ENCODE measurements at regions not wholly inside any gene's neighbourhood (a gene's known extent, or its start where the extent isn't known, plus 50 kb on each side); places are given as distances from the start of the nearest gene placed in this dataset.
"Not testable (repeated sequence)": the region's sequence is repeated elsewhere in the genome, so short reads cannot be mapped to it uniquely, and the experiment has no call there.

- no peak overlapping the region for H3K9ac ChIP-seq (ENCODE audit: low read depth in 1 of 2, low read length in 2 of 2)
- H3K36me3 ChIP-seq (ENCODE audit: control insufficient read depth in 1 of 2, insufficient read depth in 2 of 2, low read length in 2 of 2), result no peaks in the 10 kb centered on the region
- H3K4me1 ChIP-seq (ENCODE audit: control insufficient read depth in 1 of 2, insufficient read depth in 2 of 2, low read length in 2 of 2), result no peaks in the 10 kb centered on the region
- H3K27ac ChIP-seq (ENCODE audit: low read depth, low read length), result no peak overlapping the region
- H3K27me3 ChIP-seq (ENCODE audit: control insufficient read depth in 1 of 2, insufficient read depth in 2 of 2, low read length in 2 of 2), result no peaks in the 10 kb centered on the region
- H3K9me3 ChIP-seq (ENCODE audit: control insufficient read depth in 1 of 2, low read length in 2 of 2), result no peaks in the 10 kb centered on the region
- no peak overlapping the region for H3K4me3 ChIP-seq (ENCODE audit: low read depth in 1 of 2, low read length in 2 of 2)
Measured at GRCh38 chr7:68166525-68166924, 1169.9 kb downstream of the TYW1 start.

GRCh38 chr7:68173513-68173912 lies 1176.9 kb downstream of the TYW1 start:
- no peak overlapping the region for H3K4me3 ChIP-seq (ENCODE audit: low read depth in 1 of 2, low read length in 2 of 2)
- H3K4me1 ChIP-seq (ENCODE audit: control insufficient read depth in 1 of 2, insufficient read depth in 2 of 2, low read length in 2 of 2), result no peaks in the 10 kb centered on the region
- H3K9me3 ChIP-seq (ENCODE audit: control insufficient read depth in 1 of 2, low read length in 2 of 2), result no peaks in the 10 kb centered on the region
- no peak overlapping the region for H3K27ac ChIP-seq (ENCODE audit: low read depth, low read length)
- H3K9ac ChIP-seq (ENCODE audit: low read depth in 1 of 2, low read length in 2 of 2), result no peak overlapping the region
- H3K36me3 ChIP-seq (ENCODE audit: control insufficient read depth in 1 of 2, insufficient read depth in 2 of 2, low read length in 2 of 2), result no peaks in the 10 kb centered on the region
- H3K27me3 ChIP-seq (ENCODE audit: control insufficient read depth in 1 of 2, insufficient read depth in 2 of 2, low read length in 2 of 2), result no peaks in the 10 kb centered on the region

- Histone ChIP-seq H3K4me1 (ENCODE audit: control insufficient read depth in 1 of 2, insufficient read depth in 2 of 2, low read length in 2 of 2) (no peaks in the 10 kb centered on the region), H3K27ac (ENCODE audit: low read depth, low read length) (no peak overlapping the region), H3K9ac (ENCODE audit: low read depth in 1 of 2, low read length in 2 of 2) (no peak overlapping the region), H3K4me3 (ENCODE audit: low read depth in 1 of 2, low read length in 2 of 2) (no peak overlapping the region), H3K9me3 (ENCODE audit: control insufficient read depth in 1 of 2, low read length in 2 of 2) (no peaks in the 10 kb centered on the region), H3K27me3 (ENCODE audit: control insufficient read depth in 1 of 2, insufficient read depth in 2 of 2, low read length in 2 of 2) (no peaks in the 10 kb centered on the region), H3K36me3 (ENCODE audit: control insufficient read depth in 1 of 2, insufficient read depth in 2 of 2, low read length in 2 of 2) (no peaks in the 10 kb centered on the region)
Measured at GRCh38 chr7:68176974-68177373, 1180.3 kb downstream of the TYW1 start.

GRCh38 chr7:68180761-68181160 lies 1184.1 kb downstream of the TYW1 start:
- Histone ChIP-seq H3K4me1 (ENCODE audit: control insufficient read depth in 1 of 2, insufficient read depth in 2 of 2, low read length in 2 of 2) (no peaks in the 10 kb centered on the region), H3K9me3 (ENCODE audit: control insufficient read depth in 1 of 2, low read length in 2 of 2) (no peaks in the 10 kb centered on the region), H3K27ac (ENCODE audit: low read depth, low read length) (no peak overlapping the region), H3K9ac (ENCODE audit: low read depth in 1 of 2, low read length in 2 of 2) (no peak overlapping the region), H3K4me3 (ENCODE audit: low read depth in 1 of 2, low read length in 2 of 2) (no peak overlapping the region), H3K27me3 (ENCODE audit: control insufficient read depth in 1 of 2, insufficient read depth in 2 of 2, low read length in 2 of 2) (no peaks in the 10 kb centered on the region), H3K36me3 (ENCODE audit: control insufficient read depth in 1 of 2, insufficient read depth in 2 of 2, low read length in 2 of 2) (no peaks in the 10 kb centered on the region)

- no peaks in the 10 kb centered on the region for H3K4me1 ChIP-seq (ENCODE audit: control insufficient read depth in 1 of 2, insufficient read depth in 2 of 2, low read length in 2 of 2)
- H3K27me3 ChIP-seq (ENCODE audit: control insufficient read depth in 1 of 2, insufficient read depth in 2 of 2, low read length in 2 of 2), result no peaks in the 10 kb centered on the region
- no peak overlapping the region for H3K9ac ChIP-seq (ENCODE audit: low read depth in 1 of 2, low read length in 2 of 2)
- H3K36me3 ChIP-seq (ENCODE audit: control insufficient read depth in 1 of 2, insufficient read depth in 2 of 2, low read length in 2 of 2), result no peaks in the 10 kb centered on the region
- H3K27ac ChIP-seq (ENCODE audit: low read depth, low read length), result no peak overlapping the region
- H3K4me3 ChIP-seq (ENCODE audit: low read depth in 1 of 2, low read length in 2 of 2), result no peak overlapping the region
- H3K9me3 ChIP-seq (ENCODE audit: control insufficient read depth in 1 of 2, low read length in 2 of 2), result no peaks in the 10 kb centered on the region
Measured at GRCh38 chr7:68183176-68183575, 1186.5 kb downstream of the TYW1 start.

GRCh38 chr7:68185631-68186456 lies 1189.2 kb downstream of the TYW1 start:
- Histone ChIP-seq H3K36me3 (ENCODE audit: control insufficient read depth in 1 of 2, insufficient read depth in 2 of 2, low read length in 2 of 2) (no peaks in the 10 kb centered on the region), H3K9me3 (ENCODE audit: control insufficient read depth in 1 of 2, low read length in 2 of 2) (no peaks in the 10 kb centered on the region), H3K9ac (ENCODE audit: low read depth in 1 of 2, low read length in 2 of 2) (no peak overlapping the region), H3K27ac (ENCODE audit: low read depth, low read length) (no peak overlapping the region), H3K4me1 (ENCODE audit: control insufficient read depth in 1 of 2, insufficient read depth in 2 of 2, low read length in 2 of 2) (no peaks in the 10 kb centered on the region), H3K4me3 (ENCODE audit: low read depth in 1 of 2, low read length in 2 of 2) (no peak overlapping the region), H3K27me3 (ENCODE audit: control insufficient read depth in 1 of 2, insufficient read depth in 2 of 2, low read length in 2 of 2) (no peaks in the 10 kb centered on the region)

- no peaks in the 10 kb centered on the region for H3K27me3 ChIP-seq (ENCODE audit: control insufficient read depth in 1 of 2, insufficient read depth in 2 of 2, low read length in 2 of 2)
- H3K9ac ChIP-seq (ENCODE audit: low read depth in 1 of 2, low read length in 2 of 2), result no peak overlapping the region
- no peak overlapping the region for H3K4me3 ChIP-seq (ENCODE audit: low read depth in 1 of 2, low read length in 2 of 2)
- H3K9me3 ChIP-seq (ENCODE audit: control insufficient read depth in 1 of 2, low read length in 2 of 2), result no peaks in the 10 kb centered on the region
- no peak overlapping the region for H3K27ac ChIP-seq (ENCODE audit: low read depth, low read length)
- H3K36me3 ChIP-seq (ENCODE audit: control insufficient read depth in 1 of 2, insufficient read depth in 2 of 2, low read length in 2 of 2), result no peaks in the 10 kb centered on the region
- no peaks in the 10 kb centered on the region for H3K4me1 ChIP-seq (ENCODE audit: control insufficient read depth in 1 of 2, insufficient read depth in 2 of 2, low read length in 2 of 2)
Measured at GRCh38 chr7:68187532-68187931, 1190.9 kb downstream of the TYW1 start.

- Histone ChIP-seq H3K4me1 (ENCODE audit: control insufficient read depth in 1 of 2, insufficient read depth in 2 of 2, low read length in 2 of 2) (no peaks in the 10 kb centered on the region), H3K9ac (ENCODE audit: low read depth in 1 of 2, low read length in 2 of 2) (no peak overlapping the region), H3K9me3 (ENCODE audit: control insufficient read depth in 1 of 2, low read length in 2 of 2) (no peaks in the 10 kb centered on the region), H3K27ac (ENCODE audit: low read depth, low read length) (no peak overlapping the region), H3K27me3 (ENCODE audit: control insufficient read depth in 1 of 2, insufficient read depth in 2 of 2, low read length in 2 of 2) (no peaks in the 10 kb centered on the region), H3K4me3 (ENCODE audit: low read depth in 1 of 2, low read length in 2 of 2) (no peak overlapping the region), H3K36me3 (ENCODE audit: control insufficient read depth in 1 of 2, insufficient read depth in 2 of 2, low read length in 2 of 2) (no peaks in the 10 kb centered on the region)
Measured at GRCh38 chr7:68192941-68193340, 1196.3 kb downstream of the TYW1 start.

- H3K27me3 ChIP-seq (ENCODE audit: control insufficient read depth in 1 of 2, insufficient read depth in 2 of 2, low read length in 2 of 2); H3K4me1 ChIP-seq (ENCODE audit: control insufficient read depth in 1 of 2, insufficient read depth in 2 of 2, low read length in 2 of 2); H3K9me3 ChIP-seq (ENCODE audit: control insufficient read depth in 1 of 2, low read length in 2 of 2); H3K4me3 ChIP-seq (ENCODE audit: low read depth in 1 of 2, low read length in 2 of 2); H3K9ac ChIP-seq (ENCODE audit: low read depth in 1 of 2, low read length in 2 of 2); H3K27ac ChIP-seq (ENCODE audit: low read depth, low read length); H3K36me3 ChIP-seq (ENCODE audit: control insufficient read depth in 1 of 2, insufficient read depth in 2 of 2, low read length in 2 of 2): not testable (repeated sequence)
Measured at GRCh38 chr7:68195642-68196041, 1199.0 kb downstream of the TYW1 start.

- Histone ChIP-seq H3K27ac (ENCODE audit: low read depth, low read length) (no peak overlapping the region), H3K4me3 (ENCODE audit: low read depth in 1 of 2, low read length in 2 of 2) (no peak overlapping the region), H3K4me1 (ENCODE audit: control insufficient read depth in 1 of 2, insufficient read depth in 2 of 2, low read length in 2 of 2) (no peaks in the 10 kb centered on the region)
Measured at GRCh38 chr7:68200051-68200670, 1203.5 kb downstream of the TYW1 start.

More at GRCh38 chr7:68200051-68200670, 1203.5 kb downstream of the TYW1 start:
- no peaks in the 10 kb centered on the region for H3K36me3 ChIP-seq (ENCODE audit: control insufficient read depth in 1 of 2, insufficient read depth in 2 of 2, low read length in 2 of 2)
- no peaks in the 10 kb centered on the region for H3K27me3 ChIP-seq (ENCODE audit: control insufficient read depth in 1 of 2, insufficient read depth in 2 of 2, low read length in 2 of 2)
- H3K9me3 ChIP-seq (ENCODE audit: control insufficient read depth in 1 of 2, low read length in 2 of 2), result no peaks in the 10 kb centered on the region
- no peak overlapping the region for H3K9ac ChIP-seq (ENCODE audit: low read depth in 1 of 2, low read length in 2 of 2)
